ENCODE measurements at regions not wholly inside any gene's neighbourhood (a gene's known extent, or its start where the extent isn't known, plus 50 kb on each side); places are given as distances from the start of the nearest gene placed in this dataset.

DNA sequence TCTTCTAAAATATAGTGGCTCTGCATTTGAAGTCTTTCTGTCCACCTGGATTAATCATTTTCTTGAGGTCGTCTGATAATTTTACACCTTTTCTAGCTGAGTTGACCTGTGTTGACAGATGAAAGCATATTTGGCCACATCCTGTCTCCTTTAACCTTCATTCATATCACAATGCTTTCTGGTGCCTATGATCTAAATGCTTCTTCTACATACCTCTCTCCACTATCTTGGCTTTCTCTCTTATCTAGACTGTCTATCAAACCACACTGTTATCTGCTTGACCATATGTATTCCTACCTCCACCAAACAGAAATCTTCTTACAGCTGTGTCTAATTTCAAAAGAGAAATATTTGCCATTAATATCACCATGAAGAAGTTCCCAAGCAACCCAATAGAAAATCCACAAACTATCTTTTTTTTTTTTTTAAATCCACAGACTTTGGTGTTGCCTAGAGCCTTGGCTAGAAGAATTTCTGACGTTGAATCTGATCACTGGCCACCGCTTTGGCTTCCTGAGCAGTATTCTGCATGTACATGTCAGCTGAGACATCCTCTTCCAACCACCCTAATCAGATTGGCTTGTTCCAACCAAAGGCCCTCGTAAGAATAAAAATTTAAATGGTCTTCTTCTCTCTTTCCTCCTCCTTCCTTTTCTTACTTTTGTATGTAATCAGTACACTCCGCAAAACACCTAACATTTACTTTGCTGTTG, 66.3 kb upstream of the SP4 start:
- no peak for DNase-seq (ENCODE audit: low read depth)

DNA sequence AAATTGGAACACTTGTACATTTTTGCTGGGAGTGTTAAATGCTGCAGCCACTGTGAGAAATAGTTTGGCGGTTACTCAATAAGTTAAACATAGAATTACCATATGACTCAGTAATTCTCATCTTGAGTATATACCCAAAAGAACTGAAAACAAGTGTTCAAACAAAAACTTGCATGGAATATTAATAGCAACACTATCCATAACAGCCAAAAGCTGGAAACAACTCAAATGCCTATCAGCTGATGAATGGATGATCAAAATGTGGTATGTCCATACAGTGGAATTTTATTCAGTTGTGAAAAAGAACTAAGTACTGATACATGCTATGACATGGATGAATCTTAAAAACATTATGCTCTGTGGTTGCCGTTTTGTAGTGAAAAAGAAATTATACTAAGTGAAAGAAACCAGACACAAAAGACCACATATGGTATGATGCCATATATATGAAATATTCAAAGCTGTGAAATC, 63.0 kb upstream of the SP4 start:
- DNase-seq (ENCODE audit: low read depth), result no peak

DNA sequence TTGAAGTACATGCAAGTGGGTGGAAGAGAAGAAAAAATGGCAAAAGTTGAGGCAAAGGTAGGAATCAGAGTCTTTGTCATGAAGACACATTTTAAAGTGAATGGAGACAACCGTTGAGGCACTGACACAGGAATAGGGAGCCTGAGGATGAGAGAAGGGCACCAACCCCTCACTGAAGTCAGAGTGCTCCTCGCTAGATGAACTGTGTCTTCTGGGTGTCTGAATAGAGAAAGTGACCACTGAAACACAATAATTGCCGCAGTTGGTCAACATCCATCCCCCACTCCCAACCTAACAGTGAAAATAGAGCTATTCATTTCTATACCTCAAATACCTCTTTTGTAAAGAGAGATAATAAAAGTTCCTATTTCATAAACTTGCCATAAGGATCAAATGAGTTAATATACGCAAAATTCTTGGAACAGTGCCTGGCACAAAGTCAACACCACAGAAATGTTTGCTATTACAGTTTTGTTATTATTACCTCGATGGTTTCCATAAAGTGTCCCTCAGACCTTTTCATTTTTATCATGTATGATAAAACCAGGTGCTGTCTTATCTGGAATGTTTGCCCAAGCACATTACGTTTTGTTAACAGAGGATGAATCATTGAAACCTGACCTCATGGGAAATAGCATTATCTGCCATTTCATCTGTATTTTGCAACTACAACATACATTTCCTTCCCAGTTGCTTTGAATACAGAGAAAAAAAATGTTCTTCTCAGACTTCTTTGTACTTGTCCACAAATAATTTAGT, 61.8 kb upstream of the SP4 start:
- no peak for DNase-seq (ENCODE audit: low read depth)

DNA sequence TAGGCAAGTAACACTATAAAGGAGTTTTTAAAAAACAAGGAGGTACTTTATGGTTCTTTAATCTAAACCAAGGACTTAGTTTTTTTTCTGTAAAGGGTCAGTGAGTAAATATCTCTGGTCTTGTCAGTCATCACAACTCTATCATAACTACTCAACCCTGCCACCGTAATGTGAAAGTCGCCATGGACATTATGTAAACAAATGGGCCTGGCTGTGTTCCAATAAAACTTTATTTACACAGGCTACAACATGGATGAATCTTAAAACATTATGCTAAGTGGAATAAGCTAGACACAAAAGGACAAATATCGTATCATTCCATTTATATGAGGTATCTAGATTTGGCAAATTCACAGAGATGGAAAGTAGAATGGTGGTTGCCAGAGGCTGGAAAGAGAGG, 60.8 kb upstream of the SP4 start:
- no peak for DNase-seq (ENCODE audit: low read depth)

DNA sequence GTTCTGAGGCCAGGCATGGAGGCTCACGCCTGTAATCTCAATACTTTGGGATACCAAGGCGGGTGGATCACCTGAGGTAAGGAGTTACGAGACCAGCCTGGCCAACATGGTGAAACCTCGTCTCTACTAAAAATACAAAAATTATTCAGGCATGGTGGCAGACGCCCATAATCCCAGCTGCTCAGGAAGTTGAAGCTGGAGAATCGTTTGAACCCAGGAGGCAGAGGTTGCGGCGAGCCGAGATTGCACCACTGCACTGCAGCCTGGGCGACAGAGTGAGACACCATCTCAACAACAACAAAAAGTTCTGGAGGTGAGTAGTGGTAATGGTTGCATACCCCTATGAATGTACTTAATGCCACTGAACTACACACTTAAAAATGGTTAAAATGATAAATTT, 60.3 kb upstream of the SP4 start:
- DNase-seq (ENCODE audit: low read depth), result no peak

DNA sequence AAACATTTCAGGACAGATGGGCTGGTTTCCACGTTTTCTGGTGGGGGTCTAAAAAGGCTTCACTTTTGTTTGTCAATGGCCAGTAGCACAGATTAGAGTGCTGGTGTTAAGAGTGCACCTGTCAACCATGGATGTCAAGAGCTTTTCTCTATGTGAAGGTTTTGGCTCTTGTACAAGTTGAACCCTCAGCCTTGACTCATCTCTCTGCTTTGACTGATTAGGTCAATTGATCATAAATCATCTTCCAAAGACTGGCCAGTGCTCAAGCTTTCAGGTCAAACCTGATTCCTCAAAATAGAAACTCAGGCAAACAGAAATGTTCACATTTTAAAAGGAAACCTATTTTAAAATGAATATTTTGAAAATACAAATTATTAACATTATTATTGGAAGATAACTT, 59.6 kb upstream of the SP4 start:
- DNase-seq (ENCODE audit: low read depth), result no peak

DNA sequence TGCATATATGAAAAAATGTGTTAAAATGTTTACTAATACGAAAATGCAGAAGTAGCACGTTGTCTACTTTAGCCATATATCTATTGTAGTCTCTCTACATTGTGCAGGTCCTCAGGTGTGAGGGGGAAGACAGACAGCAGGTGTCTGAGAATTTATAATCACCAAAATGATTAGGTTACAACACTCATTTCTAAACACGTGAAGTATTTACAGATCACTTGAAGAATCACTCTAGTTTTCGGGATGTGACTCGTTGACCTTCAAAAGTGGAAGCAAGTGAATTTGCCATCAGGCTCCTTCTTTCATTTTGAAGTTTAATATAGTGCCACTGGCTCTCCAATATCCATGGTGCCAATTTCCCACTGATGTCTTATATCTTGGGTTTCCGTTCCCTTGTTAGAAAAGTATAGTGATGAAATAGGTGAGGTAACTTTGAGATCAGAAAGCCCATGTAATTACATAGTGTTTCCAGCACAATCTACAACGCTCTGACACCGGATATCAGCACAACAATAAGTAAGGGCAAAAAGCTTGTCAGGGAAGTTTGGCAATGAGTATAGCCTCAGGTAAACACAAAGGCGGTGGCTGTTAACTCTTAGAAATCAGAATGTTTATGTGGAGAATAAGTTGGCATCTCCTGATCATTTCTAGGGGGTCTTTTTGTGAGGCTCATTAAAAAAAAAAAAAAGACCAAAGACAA, 57.5 kb upstream of the SP4 start:
- no peak for DNase-seq (ENCODE audit: low read depth)

DNA sequence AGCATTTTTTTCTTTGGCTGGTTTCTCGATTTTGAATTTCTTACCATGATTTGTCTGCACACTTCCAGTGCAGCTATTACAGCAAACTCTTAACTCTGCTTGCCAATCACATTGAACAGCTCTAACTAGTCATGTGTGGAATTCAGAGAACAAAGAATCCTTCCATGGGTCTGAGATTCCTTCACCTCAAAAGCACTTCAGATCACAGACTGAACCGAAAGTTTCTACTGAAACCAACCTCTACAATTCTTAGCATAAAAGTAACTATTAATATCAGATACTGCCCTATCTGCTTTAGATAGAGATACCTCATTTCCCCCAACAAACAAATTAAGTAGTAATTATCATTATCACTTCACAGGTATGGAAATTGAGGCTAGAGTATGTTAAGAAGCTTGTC, 56.5 kb upstream of the SP4 start:
- no peak for DNase-seq (ENCODE audit: low read depth)

DNA sequence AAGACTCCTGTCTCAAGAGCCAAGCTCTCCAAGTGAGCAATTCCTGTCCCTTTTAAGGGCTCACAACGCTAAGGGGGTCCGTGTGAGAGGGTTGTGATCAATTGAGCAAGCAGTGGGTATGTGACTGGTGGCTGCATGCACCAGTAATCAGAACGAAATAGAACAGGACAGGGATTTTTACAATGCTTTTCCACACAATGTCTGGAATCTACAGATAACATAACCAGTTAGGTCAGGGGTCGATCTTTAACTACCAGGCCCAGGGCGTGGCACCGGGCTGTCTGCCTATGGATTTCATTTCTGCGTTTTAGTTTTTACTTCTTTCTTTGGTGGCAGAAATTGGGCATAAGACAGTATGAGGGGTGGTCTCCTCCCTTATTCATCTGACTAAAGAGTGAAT, 54.9 kb upstream of the SP4 start:
- DNase-seq (ENCODE audit: low read depth), result no peak

DNA sequence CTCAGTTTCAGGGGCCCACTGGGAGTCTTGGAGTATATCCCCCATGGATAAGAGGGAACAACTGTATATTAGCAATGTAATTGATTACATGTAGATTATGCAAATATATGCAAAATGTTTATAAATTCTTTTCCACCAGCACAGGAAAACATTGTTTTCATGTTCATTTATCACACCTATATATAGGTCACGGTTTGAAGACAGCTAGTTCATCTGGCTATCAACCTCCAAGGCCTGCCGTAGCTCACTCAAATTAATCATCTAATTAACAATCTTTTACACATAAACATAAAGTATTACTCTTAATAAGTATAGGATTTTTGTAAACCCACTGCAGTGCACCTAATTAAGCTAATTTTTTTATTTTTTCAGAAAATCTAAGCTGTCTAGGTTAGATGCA, 53.7 kb upstream of the SP4 start:
- DNase-seq (ENCODE audit: low read depth), result no peak

DNA sequence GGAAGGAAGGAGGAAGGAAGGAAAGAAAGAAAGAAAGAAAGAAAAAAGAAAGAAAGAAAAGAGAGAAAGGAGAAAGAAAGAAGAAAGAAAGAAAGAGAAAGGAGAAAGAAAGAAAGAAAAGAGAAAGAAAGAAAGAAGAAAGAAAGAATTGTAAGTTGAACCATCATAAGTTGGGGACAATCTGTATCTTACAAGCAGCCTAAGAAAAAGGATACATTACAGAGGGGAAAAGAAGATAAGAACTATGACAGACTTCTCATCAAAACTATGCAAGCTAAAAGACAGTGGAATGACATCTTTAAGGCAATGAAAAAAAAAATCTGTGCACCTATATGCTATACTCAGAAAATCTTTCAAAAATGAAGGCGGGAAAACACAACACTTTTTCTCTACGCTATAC, 50.3 kb upstream of the SP4 start:
- no peak for DNase-seq (ENCODE audit: low read depth)
